Stimulated activated CD4-positive, alpha-beta T cell treated with anti-CD3 and anti-CD28 coated beads, TNF-alpha, amount 100 ng/mL, for 1 hour (primary cell): ENCODE measurements at regions not wholly inside any gene's neighbourhood (a gene's known extent, or its start where the extent isn't known, plus 50 kb on each side); places are given as distances from the start of the nearest gene placed in this dataset.

Experiments used
- DNase-seq, 3 donors: peaks; one replicate each; pipeline ENCODE4 v3.0.0-alpha.2; 2020; ENCODE audit warnings: low read depth in 3 of 3, low spot score in 1 of 3

DNA sequence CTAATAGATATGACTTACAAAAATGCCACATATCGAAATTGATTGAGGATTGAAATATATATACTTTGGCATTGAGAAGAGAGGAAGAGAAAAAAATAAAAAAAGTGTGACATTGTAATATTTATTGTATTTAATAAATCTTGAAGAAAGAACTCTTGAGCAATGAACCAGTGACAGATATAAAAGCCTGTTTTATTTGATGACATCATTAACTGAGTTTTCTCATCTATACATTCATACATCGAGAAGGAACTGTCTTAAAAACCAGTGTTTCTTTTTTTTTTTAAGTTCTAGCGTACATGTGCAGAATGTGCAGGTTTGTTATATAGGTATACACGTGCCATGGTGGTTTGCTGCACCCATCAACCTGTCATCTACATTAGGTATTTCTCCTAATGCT lies 368.2 kb downstream of the SNAPC1 start:
- no peak for DNase-seq

DNA sequence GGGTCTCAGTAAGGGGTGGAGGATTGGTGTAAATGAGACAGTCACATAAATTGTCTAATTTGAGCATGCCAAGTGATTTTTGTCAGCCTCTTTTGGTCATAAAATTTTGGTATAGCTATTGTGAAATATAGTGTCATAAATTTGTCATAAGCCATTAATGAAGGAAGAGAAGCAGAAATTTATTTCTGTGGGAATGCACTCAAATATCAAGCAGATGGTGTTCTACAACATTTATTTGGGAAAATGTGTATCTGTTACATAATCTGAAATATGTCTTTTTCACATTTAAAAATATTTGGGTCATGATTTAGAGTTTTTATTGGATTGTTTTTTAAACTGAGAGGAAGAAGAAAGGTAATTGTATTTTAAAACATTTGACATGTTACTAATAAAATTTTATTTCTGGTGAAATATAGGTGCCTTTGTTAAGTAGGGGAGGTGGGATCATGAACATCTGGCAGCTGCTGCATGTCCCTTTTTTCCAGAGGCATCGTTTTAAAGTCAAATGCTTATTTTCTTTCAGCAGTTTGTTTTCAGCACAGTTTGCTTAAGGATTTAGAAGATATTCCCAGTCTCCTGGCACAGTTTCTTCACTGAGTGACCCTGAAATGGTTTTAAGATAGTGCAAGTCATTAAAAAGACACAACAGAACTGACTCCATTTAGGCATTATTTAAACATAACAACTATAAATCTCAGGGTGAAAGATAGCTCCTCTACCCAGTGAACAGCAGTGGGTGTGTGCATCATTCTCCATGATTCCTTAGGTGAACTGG lies 371.7 kb downstream of the SNAPC1 start:
- no peak for DNase-seq

DNA sequence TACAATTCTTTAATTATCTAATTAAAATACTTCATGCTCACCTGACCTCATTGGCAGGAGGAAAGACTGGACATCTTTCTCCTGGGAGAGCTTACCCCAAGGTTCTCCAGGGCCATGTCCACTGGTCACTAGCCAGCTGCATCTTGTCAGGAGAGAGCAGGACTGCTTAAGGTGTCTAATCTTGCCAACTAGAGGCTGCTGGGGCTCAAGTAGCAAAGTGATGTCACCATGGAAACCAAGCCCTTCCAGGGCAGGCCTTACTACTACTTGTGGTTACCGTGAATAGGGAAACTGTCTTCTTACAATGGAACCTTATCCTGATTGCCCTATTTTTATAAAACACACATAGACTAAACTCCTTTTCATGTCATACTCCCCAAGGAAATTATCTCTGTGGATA lies 376.4 kb downstream of the SNAPC1 start:
- no peak for DNase-seq

DNA sequence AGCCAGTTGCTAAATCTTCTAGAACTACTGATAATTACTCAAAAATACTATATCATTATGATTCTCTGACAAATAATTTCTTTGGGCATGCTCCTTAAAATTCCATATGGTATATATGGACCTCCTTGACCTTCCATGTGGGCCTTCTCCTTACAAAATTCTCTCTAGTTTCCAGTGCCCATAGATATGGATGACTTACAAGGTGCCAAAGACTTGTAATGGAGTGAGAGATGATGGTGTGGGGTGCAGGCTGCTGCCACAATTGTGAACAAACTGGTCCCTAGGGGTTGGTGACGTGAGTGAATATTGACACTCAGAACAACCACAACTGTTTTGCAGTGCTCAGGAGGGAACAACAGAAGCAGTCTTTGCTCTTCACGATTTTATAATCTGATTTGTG lies 378.9 kb downstream of the SNAPC1 start:
- DNase-seq, result no peak

DNA sequence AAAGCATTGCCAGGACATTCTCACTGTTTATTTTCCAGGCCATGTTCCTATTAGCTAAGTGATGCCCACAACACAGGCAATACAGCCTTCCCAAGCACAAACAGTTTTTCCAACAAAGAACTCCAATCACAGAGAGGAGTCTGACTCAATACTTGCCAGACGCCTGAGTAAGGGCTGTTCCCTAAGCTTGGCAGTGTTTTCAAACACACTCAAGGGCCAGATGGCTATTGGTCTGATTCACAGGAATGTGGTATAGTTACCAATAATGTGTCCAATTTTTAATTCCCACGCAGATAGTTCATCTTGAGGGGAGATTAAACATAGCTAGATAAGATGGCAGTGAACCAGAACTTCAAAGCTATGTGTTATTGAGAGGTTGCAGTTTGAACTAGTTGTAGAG lies 381.0 kb downstream of the SNAPC1 start:
- DNase-seq, result no peak

DNA sequence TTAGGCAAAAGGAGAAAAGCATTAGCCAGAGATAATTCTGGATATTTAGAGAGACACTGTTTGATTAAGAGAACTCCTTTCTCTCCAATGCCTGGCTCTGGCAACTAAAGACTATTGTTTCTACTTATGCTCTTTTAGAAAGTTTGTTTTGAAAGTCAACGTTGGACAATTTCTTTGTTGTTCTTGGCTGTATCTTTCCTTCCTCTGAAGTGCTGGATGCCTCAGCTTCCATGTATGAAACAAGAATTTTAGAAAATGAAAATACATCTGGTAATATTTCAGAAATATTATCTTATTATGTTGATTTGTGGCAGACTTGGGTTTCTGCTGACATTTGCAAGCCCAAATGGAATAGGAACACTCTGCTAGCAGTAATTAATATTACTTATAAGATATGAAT lies 382.6 kb downstream of the SNAPC1 start:
- DNase-seq, result no peak

DNA sequence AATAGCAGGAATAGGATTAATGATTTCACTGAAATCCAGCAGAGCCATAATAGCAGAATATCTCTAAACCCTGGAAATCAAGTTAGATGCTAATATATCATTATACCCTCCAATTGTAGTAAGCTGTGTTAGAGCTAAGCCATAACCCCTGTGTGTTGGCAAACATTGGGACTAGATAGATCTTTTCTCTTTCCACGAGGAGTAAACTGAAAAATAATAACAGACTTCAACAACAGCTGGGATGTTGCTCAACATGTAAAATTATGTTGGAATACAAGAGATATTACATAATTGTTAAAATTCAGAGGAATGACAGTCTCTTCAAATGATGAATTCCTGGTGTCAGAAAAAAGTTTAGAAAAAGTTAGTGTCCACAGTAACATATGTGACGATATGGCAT lies 383.8 kb downstream of the SNAPC1 start:
- DNase-seq, result no peak

DNA sequence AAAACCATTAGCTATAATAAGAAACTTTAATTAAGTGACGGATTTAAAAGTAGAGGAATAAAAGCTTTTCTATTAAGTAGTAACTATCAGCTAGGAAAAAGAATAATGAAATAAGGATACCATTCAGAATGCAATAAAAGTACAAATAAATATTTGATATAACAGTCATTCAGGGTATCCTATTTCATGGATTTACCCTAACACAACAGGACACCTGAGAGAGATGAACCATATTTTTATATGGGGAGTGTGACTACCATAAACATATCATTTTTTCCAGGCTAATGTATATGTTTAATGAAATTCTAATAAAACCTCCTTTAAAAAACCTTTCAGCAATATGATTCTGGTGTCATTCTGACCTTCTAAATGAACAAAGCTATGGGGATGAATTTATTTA lies 393.8 kb downstream of the SNAPC1 start:
- no peak for DNase-seq

DNA sequence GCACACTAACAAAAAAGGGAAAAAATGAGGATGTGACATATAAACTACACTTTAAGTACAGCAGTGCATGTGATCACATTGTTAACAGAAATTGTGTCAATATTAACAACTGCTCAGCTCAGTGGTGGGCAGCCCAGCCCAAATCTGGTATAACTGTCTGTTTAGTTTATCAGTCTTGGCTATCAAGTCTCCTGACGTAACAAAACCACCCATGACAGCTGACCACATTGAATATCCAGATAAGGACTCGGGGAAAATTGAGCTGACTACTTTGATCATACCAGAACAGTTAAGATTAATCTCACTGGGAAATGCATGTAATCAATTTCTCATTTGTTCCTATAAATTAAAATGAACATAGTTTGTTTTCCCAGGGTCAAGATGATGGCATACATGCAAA lies 396.6 kb downstream of the SNAPC1 start:
- DNase-seq, result no peak

DNA sequence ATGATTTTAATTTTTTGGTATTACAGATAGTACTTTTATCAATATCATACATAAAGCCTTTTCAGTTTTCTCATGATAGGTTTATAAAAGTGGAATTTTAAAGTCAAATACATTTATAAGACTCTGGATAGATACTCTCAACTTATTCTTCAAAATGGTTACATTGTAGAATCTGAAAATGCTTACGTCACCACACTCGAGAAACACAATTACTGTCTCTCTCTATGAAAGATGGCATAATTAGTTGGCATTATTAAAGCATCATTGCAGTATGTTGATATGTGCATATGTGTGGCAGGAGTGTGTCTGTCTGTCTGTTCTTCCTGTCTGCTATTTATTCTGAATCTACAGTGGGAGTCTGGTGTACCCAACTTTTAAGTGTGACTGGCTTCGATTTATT lies 397.1 kb downstream of the SNAPC1 start:
- DNase-seq, result no peak

DNA sequence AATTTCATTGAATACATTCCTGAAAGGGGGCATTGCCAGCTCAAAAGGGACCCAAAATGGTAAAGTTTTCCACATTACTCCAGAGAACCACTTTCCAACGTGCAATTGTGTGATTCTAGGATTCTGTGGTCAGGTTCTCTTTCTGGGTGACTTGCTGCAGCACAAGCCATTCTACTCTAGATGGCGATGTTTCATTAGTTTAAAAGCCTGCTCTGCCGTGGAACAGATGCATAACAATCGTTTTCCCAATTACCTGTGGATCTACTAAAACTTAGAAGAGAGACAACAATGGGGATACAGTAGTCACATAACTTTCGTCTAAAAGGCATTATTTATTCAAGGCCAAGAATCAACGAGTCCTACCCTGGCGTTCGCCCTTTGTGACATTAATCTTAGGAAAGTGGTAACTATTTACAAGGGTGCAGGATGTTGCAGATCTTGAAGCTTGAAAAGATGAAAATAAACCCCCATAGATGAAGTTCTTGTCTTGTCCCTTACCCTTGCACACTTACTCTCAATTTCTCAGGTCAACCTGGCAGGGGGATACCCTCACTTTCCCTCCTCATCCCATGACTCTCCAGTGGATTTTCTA lies 400.9 kb downstream of the SNAPC1 start:
- no peak for DNase-seq

DNA sequence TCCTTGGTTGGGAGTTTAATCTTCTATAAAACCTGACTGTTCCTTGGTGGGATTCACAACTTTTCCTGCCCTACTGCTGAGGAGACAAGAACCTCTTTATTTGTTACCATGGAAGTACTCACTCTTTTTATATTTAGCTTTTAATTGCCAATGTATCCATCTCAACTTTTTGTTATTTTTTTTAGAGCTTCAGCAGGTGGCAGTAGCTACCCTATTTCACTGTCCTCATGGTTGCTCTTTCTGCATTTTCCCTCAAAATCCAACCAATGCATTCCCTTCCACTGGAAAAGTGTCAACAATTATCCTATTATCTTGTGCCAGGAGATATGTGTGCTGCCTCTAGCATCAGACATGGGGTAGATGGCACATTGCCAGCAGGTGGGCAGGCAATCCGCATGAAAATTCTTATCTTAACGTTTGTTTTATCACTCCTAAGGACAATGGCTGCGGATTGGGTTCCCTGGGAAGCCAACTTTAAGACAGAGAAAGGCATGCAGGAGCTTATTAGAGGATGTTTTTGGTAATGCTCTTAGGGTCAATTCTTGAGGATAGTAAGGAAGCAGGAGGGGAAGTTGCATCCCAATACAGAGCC lies 406.4 kb downstream of the SNAPC1 start:
- no peak for DNase-seq

DNA sequence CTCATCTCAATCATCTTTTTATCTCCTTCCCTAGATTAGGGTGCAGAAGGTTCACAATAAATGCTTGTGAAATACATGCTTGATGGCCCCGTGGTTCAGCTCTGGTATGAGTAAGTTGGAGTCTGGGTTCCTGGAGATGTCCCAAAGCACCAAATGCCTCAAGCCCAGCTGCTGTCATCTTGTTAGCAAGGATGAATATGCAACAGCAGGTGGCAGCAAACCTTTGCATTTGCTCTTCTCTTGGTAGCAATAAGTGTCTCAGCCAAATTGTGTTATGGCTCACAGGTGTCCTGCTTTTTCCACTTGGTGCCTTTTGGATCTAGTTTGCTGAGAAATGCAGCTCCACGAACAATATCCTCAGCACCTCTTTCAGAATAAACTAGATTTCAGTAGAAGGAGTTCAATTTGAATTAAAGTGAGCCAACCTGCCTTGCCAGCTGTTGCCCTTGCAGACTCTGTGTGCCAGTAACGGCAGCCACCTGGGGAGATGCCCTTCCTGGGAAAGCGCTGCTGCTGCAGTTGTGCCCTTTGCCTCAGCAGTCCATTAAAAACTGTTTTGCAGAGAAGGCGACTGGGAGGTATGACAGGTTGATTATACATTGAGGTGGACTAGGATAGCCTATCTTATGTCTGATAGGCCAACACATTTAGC lies 417.3 kb downstream of the SNAPC1 start:
- DNase-seq, result no peak

DNA sequence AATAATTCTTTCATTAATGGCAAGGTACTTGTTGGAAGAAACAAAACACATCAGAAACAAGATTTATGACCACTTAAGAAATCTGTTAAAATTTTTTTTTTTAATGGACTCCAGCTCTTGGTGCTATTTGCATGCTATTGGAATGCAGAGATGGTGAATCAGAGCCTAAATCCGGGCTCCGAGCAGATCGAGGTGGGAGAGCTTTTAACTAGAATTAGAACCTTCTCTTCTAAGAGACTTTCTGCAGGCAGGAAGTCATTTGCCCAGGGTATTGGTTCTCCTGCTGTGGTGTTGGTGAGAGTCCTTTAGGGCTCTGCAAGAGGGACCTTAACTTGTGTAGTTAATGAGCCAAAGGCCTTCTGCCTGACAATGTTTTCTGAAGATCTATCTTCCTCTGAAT lies 419.4 kb downstream of the SNAPC1 start:
- no peak for DNase-seq

DNA sequence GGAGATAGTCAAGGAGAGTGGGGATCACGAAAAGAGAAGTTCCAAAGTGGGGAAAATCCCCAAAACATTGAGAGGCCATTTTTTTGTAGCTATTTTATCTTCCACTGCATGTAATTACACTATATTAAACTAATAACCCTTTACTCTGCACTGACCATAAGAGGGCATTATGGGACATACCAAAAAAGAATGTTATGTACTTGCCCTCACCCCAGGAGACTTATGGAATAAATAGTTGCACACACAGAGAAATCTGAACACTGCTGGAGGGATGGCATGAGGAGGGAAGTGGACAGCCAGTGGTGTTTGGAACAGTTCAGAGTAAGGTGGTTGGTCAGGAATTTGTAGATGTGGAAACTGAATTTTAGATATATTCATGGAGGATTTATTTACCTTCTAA lies 422.9 kb downstream of the SNAPC1 start:
- no peak for DNase-seq

DNA sequence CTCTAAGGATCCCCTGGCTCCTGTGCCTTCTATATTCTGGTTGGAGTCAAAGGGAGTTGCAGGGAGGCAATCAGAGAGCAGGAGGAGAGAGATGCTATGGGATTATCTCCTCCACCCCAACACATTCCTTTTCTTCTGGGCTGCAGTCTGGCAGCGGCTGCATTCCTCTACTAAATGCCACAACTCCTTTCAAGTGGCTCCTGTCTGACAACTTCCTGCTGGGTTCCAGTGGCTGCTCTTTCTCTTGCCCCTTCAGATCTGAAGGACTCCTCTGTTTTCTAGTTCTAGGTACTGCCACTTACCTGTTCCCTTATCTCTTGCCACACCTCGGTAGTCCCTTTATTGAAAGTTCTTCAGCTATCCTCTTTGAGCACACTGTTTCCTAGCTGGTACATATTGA lies 425.0 kb downstream of the SNAPC1 start:
- no peak for DNase-seq

DNA sequence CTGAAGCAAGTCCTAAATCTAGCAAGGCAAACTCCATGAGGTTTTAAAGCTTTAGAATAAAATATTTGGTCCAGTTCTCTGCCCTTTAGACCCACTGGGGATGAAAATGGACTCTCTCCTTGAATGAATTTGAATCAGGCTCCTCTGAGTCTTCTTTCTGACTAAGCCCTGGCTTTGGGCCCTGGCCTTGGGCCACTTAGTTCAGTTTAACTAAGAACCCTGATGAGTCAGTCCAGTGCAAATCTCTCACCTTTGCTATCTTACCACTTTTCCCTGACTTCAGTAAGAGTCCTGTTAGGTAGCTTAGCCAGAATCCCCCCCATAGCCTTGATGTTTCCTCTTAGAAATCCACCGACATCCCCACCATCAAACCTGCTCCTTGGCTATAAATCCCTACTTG lies 427.5 kb downstream of the SNAPC1 start:
- no peak for DNase-seq

DNA sequence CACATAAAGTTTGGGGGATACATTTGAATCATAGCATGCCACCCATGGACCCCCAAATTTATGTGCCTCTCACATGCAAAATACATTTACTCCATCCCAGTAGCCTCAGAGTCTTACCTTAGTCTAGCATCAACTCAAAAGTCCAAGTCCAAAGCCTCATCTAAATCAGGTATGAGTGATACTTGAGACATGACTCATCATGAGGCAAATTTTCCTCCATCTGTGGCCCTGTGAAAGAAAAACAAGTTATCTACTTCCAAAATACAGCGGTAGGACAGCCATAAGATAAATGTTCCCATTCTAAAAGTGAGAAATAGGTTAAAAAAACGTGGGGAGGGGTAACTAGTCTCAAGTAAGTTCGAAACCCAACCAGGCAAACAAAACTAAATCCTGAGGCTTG lies 444.2 kb downstream of the SNAPC1 start:
- DNase-seq, result no peak

DNA sequence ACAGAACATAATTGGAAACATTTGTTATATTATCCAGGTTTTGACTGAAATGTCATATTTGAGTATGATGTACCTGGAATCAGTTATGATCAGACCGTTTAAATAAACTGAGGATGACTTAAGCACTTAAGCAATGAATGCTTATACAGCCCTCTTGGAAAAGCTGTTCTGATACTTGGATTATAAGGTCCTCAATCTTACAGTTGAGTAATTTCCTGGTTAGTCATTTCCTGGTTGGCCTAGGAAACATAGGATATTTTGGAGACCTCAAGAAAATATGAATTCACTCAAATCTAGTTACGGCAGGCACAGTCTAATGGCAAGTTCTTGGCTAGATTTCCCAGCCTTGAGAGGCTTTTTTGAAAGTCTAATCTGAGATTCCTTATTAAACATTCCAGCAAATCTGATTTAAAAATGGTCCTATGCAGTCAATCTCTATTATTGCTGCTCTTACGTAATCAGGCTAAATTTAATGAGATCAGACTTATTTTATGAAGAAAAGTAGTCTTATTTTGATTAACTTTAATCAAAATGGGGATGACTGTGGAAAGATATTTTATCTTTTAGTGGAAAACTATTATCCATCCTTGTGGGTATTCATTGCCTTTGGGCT lies 447.2 kb downstream of the SNAPC1 start:
- DNase-seq, result no peak

DNA sequence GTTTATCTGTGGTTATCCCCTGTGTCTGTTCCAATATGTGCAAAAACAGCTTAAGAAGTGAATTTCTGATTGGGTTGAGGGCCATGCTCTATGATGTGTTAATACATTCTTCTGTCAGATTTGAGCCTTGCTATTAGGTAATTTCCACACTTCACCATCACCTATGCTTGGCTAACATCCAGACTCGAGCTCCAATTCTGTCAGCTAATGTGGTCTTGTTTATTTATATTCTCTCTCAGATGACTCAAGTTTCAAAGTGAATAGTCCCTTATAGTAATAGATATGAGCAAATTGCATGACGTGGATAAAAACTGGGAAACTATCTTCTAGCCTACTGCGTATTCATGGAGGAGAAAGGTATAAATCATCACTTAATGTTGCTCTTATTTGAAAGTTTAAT lies 451.3 kb downstream of the SNAPC1 start:
- no peak for DNase-seq

DNA sequence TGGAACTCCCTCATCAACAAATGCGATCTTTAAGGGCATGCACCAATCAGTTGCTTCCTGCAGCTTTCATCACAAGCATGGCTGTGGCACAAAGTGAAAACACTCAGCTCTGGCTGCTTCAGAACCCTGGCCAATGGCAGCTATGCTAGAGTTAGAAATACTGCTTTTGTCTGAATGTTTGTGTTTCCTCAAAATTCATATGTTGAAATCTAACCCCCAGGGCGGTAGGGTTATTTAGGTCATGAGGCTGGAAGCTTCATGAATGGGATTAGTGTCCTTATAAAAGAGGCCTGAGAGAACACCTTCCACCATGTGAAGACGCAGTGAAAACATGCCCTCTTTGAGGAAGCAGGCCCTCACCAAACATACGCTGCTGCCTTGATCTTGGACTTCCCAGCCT lies 453.9 kb downstream of the SNAPC1 start:
- no peak for DNase-seq

DNA sequence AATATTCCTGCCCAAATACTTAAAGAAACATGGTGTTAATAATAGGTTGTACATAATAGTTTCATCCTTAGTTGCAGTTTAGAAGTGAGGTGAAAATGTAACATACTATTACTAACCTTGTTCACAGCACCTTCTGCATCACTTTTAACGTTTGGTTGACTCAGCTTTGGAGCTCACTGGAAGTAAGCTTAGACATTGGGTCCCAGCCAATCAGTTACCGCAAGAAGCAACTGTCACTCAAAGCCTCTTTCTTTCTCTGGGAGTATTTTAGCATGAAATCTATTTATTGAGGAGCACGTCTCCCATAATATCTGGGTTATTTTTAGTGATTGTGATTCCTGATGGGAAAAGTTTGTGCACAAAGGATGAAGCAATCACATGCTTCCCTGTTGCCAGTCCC lies 472.6 kb downstream of the SNAPC1 start:
- no peak for DNase-seq
